H1 (cell line): ENCODE measurements at regions not wholly inside any gene's neighbourhood (a gene's known extent, or its start where the extent isn't known, plus 50 kb on each side); places are given as distances from the start of the nearest gene placed in this dataset.

Experiments used
- BCL11A ChIP-seq, 2 experiments: IDR thresholded peaks; one replicate each; pipeline ENCODE4 v1.6.1; 2011; ENCODE audit warnings: low read depth in 2 of 2, low read length in 2 of 2, mild to moderate bottlenecking in 2 of 2
- CHD7 ChIP-seq: fragments of 300-600 bp; sonication (generic); IDR thresholded peaks from 2 replicates; pipeline ENCODE4 v1.7.1; 2012; ENCODE audit warnings: low read length, moderate library complexity, mild to moderate bottlenecking, inconsistent platforms; ENCODE audit not compliant: insufficient replicate concordance
- CTBP2 ChIP-seq: IDR thresholded peaks from 2 replicates; pipeline ENCODE4 v1.7.0; 2011; ENCODE audit warnings: borderline replicate concordance, mild to moderate bottlenecking, moderate library complexity, mixed read lengths, low read length; ENCODE audit not compliant: insufficient read depth, insufficient read length
- EP300 ChIP-seq, 2 experiments: IDR thresholded peaks; 1 replicate in 1 of 2; 2 replicates in 1 of 2; pipeline ENCODE4 v1.6.1; 2011 to 2012; ENCODE audit warnings: low read depth in 2 of 2, low read length in 2 of 2, mild to moderate bottlenecking in 2 of 2, borderline replicate concordance in 1 of 2, inconsistent platforms in 1 of 2, moderate library complexity in 1 of 2
- EZH2 ChIP-seq: fragments of 200-600 bp; sonication (generic); IDR thresholded peaks from 2 replicates; pipeline ENCODE4 v1.7.1; 2012; ENCODE audit warnings: low read depth, mild to moderate bottlenecking, moderate library complexity, low read length, inconsistent platforms; ENCODE audit not compliant: severe bottlenecking
- KDM4A ChIP-seq: IDR thresholded peaks from one replicate; pipeline ENCODE4 v1.7.1; 2012; ENCODE audit warnings: low read depth, mild to moderate bottlenecking, moderate library complexity, low read length, inconsistent platforms; ENCODE audit not compliant: severe bottlenecking
- NRF1 ChIP-seq: IDR thresholded peaks from 2 replicates; pipeline ENCODE4 v1.6.1; 2011; ENCODE audit warnings: mild to moderate bottlenecking, low read depth, low read length, improper control_type of control experiment
- RFX5 ChIP-seq: IDR thresholded peaks from 2 replicates; pipeline ENCODE4 v1.6.1; 2011; ENCODE audit warnings: low read depth, low read length, improper control_type of control experiment, borderline replicate concordance
- SIRT6 ChIP-seq: IDR thresholded peaks from one replicate; pipeline ENCODE4 v1.7.1; 2012; ENCODE audit warnings: low read length, inconsistent platforms
- SP2 ChIP-seq: IDR thresholded peaks from 2 replicates; pipeline ENCODE4 v1.6.1; 2012; ENCODE audit warnings: mild to moderate bottlenecking, low read length, inconsistent platforms
- SP4 ChIP-seq: IDR thresholded peaks from 2 replicates; pipeline ENCODE4 v1.6.1; 2012; ENCODE audit warnings: low read length, inconsistent platforms
- ZNF274 ChIP-seq: IDR thresholded peaks from 2 replicates; pipeline ENCODE4 v1.7.0; 2012; ENCODE audit warnings: low read length, borderline replicate concordance; ENCODE audit errors: extremely low read depth

- TF ChIP-seq CHD7 (no peak), SIRT6 (no peak), EZH2 (no peak), KDM4A (no peak), CTBP2 (no peak), SP4 (no peak), SP2 (no peak), BCL11A (IDR thresholded peaks at IDR 0.05; ENCODE audit: low read depth in 2 of 2, low read length in 2 of 2) (no peak), EP300 (IDR thresholded peaks at IDR 0.05; ENCODE audit: borderline replicate concordance in 1 of 2, low read depth in 2 of 2, low read length in 2 of 2) (no peak), ZNF274 (no peak), NRF1 (no peak), RFX5 (no peak)
Observed at GRCh38 chr4:138609943-138610350, 367.8 kb upstream of the SLC7A11 start (continued).
